ENCODE measurements at regions not wholly inside any gene's neighbourhood (a gene's known extent, or its start where the extent isn't known, plus 50 kb on each side); places are given as distances from the start of the nearest gene placed in this dataset.

- H3K4me3 ChIP-seq (replicated peaks in 1 of 2; ENCODE audit: low read depth in 1 of 2, low read length in 2 of 2): no peak overlapping the region
- no peak for TF ChIP-seq FOSL1 (IDR thresholded peaks at IDR 0.05; ENCODE audit: low read depth)
- no peak for TF ChIP-seq ZBTB33 (IDR thresholded peaks at IDR 0.05; ENCODE audit: extremely low read depth, insufficient replicate concordance, low read length)
- TF ChIP-seq SRF (IDR thresholded peaks at IDR 0.05; ENCODE audit: low read depth): no peak
- TF ChIP-seq JUND (IDR thresholded peaks at IDR 0.05): no peak
- TF ChIP-seq SP1 (IDR thresholded peaks at IDR 0.05; ENCODE audit: low read depth): no peak
- TF ChIP-seq ZFX (IDR thresholded peaks at IDR 0.05): no peak
- TF ChIP-seq EZH2phosphoT487 (IDR thresholded peaks at IDR 0.05; ENCODE audit: borderline replicate concordance): no peak
- no peak for TF ChIP-seq SIN3A (IDR thresholded peaks at IDR 0.05; ENCODE audit: low read depth)
- TF ChIP-seq CBX3 (IDR thresholded peaks at IDR 0.05; ENCODE audit: low read depth): no peak
- TF ChIP-seq TCF7L2 (IDR thresholded peaks at IDR 0.05; ENCODE audit: borderline replicate concordance, extremely low read depth, insufficient read depth, insufficient read length): no peak
- H3K9ac ChIP-seq (ENCODE audit: low read length): no peak overlapping the region
- CTCF ChIA-PET: no interaction called here
- RAD21 ChIA-PET (ENCODE audit: low non-redundant PET in 1 of 2, low total read pairs in 2 of 2, uncharacterized antibody in 2 of 2, unreplicated experiment in 2 of 2): no interaction called here
- no peaks in the 10 kb centered on the region for H3K27me3 ChIP-seq (ENCODE audit: insufficient read depth, low read length)
- H3K9me3 ChIP-seq (ENCODE audit: control insufficient read depth in 1 of 2, insufficient read depth in 1 of 2, low read depth in 1 of 2, low read length in 2 of 2): no peaks in the 10 kb centered on the region
- no peaks in the 10 kb centered on the region for H3K36me3 ChIP-seq (ENCODE audit: control insufficient read depth in 1 of 2, insufficient read depth in 2 of 2, low read length in 2 of 2)
- no peaks in the 10 kb centered on the region for H4K20me1 ChIP-seq (ENCODE audit: insufficient read depth)
- intact Hi-C loops (cut with micrococcal nuclease): no loop called here
- H3K9me2 ChIP-seq (ENCODE audit: insufficient read depth): no peaks in the 10 kb centered on the region
- H3K27ac ChIP-seq (ENCODE audit: low read depth, low read length): no peak overlapping the region
- H3K4me2 ChIP-seq (ENCODE audit: low read length): no peak overlapping the region
- no peaks in the 10 kb centered on the region for H3K79me2 ChIP-seq (ENCODE audit: insufficient read depth, low read length)
- no TSS peak for BruUV-seq (replicated peaks)
- ATAC-seq: no peak
- H2AFZ ChIP-seq (ENCODE audit: low read depth, low read length, poor library complexity, severe bottlenecking): no peak overlapping the region
- POLR2A ChIA-PET: no interaction called here
- no peak for DNase-seq (ENCODE audit: low read depth, low spot score)
- H3K4me1 ChIP-seq (ENCODE audit: control insufficient read depth in 1 of 2, insufficient read depth in 2 of 2, low read length in 2 of 2): no peaks in the 10 kb centered on the region
These were observed 101.1 kb downstream of the CT47B1 start for GRCh38 chrX:120774606-120775005.

- Histone ChIP-seq H3K27me3 (ENCODE audit: insufficient read depth, low read length) (no peaks in the 10 kb centered on the region), H3K9ac (ENCODE audit: low read length) (no peak overlapping the region), H3K9me2 (ENCODE audit: insufficient read depth) (no peaks in the 10 kb centered on the region), H3K4me1 (ENCODE audit: control insufficient read depth in 1 of 2, insufficient read depth in 2 of 2, low read length in 2 of 2) (0 out of 4 replicates have a peak, but pooled peaks cover 0 to under 1% of the 10 kb centered on the region in 2 experiments), H3K9me3 (ENCODE audit: control insufficient read depth in 1 of 2, insufficient read depth in 1 of 2, low read depth in 1 of 2, low read length in 2 of 2) (no peaks in the 10 kb centered on the region), H3K27ac (ENCODE audit: low read depth, low read length) (no peak overlapping the region), H4K20me1 (ENCODE audit: insufficient read depth) (no peaks in the 10 kb centered on the region), H3K79me2 (ENCODE audit: insufficient read depth, low read length) (no peaks in the 10 kb centered on the region), H3K4me3 (replicated peaks in 1 of 2; ENCODE audit: low read depth in 1 of 2, low read length in 2 of 2) (no peak overlapping the region), H3K4me2 (ENCODE audit: low read length) (no peak overlapping the region), H3K36me3 (ENCODE audit: control insufficient read depth in 1 of 2, insufficient read depth in 2 of 2, low read length in 2 of 2) (no peaks in the 10 kb centered on the region), H2AFZ (ENCODE audit: low read depth, low read length, poor library complexity, severe bottlenecking) (no peak overlapping the region)
- DNase-seq (ENCODE audit: low read depth, low spot score): no peak
- RAD21 ChIA-PET (ENCODE audit: low non-redundant PET in 1 of 2, low total read pairs in 2 of 2, uncharacterized antibody in 2 of 2, unreplicated experiment in 2 of 2): no interaction called here
- CTCF ChIA-PET: no interaction called here
- ATAC-seq: no peak
- no TSS peak for BruUV-seq (replicated peaks)
- intact Hi-C loops (cut with micrococcal nuclease): no loop called here
- POLR2A ChIA-PET: no interaction called here
- TF ChIP-seq, protein P1, sequence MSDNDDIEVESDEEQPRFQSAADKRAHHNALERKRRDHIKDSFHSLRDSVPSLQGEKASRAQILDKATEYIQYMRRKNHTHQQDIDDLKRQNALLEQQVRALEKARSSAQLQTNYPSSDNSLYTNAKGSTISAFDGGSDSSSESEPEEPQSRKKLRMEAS (IDR thresholded peaks at IDR 0.05): no peak
- no peak for TF ChIP-seq POLR2AphosphoS5 (IDR thresholded peaks at IDR 0.05; ENCODE audit: low read depth, low read length)
- no peak for TF ChIP-seq ELF1 (IDR thresholded peaks at IDR 0.05; ENCODE audit: borderline replicate concordance, low read depth)
- TF ChIP-seq ZNF274 (IDR thresholded peaks at IDR 0.05; ENCODE audit: low read depth, low read length): no peak
- TF ChIP-seq, protein P2, sequence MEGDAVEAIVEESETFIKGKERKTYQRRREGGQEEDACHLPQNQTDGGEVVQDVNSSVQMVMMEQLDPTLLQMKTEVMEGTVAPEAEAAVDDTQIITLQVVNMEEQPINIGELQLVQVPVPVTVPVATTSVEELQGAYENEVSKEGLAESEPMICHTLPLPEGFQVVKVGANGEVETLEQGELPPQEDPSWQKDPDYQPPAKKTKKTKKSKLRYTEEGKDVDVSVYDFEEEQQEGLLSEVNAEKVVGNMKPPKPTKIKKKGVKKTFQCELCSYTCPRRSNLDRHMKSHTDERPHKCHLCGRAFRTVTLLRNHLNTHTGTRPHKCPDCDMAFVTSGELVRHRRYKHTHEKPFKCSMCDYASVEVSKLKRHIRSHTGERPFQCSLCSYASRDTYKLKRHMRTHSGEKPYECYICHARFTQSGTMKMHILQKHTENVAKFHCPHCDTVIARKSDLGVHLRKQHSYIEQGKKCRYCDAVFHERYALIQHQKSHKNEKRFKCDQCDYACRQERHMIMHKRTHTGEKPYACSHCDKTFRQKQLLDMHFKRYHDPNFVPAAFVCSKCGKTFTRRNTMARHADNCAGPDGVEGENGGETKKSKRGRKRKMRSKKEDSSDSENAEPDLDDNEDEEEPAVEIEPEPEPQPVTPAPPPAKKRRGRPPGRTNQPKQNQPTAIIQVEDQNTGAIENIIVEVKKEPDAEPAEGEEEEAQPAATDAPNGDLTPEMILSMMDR (IDR thresholded peaks at IDR 0.05 in 2 of 3, conservative IDR thresholded peaks at IDR 0.05 in 1 of 3; ENCODE audit: borderline replicate concordance in 1 of 3, insufficient read depth in 1 of 3, low read depth in 2 of 3, low read length in 2 of 3): no peak
- TF ChIP-seq EGR1 (IDR thresholded peaks at IDR 0.05; ENCODE audit: low read depth): no peak
- no peak for TF ChIP-seq CBX3 (IDR thresholded peaks at IDR 0.05; ENCODE audit: low read depth)
- TF ChIP-seq YY1 (IDR thresholded peaks at IDR 0.05; ENCODE audit: extremely low read depth, insufficient replicate concordance, low read depth, low read length): no peak
- no peak for TF ChIP-seq RAD21 (IDR thresholded peaks at IDR 0.05; ENCODE audit: low read depth)
These were observed 101.9 kb downstream of the CT47B1 start for GRCh38 chrX:120773801-120774200.

Data from HCT116 (cell line).